ENCODE measurements at regions not wholly inside any gene's neighbourhood (a gene's known extent, or its start where the extent isn't known, plus 50 kb on each side); places are given as distances from the start of the nearest gene placed in this dataset.

DNA sequence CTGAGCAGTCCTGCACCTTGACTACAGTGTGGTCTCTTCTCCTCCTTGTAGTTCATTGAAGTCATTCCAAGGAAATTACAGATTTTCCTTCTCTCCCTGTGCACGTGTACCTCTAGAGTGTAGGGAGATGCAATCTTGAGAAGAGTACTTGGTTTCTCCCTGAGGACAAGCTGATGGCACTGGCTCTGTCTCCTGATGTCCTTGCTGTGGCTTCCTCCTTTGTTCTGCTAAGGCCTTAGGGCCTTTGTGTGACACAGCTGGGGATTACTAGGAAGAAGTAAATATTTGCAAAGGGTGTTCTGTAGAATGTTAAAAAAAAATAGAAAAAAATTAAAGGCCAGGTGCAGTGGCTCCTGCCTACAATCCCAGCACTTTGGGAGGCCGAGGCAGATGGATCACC, 66.2 kb upstream of the APOBEC4 start:
- H3K4me1 Mint-ChIP-seq: peaks cover 4 to 9% of the 10 kb centered on the region in 2 experiments; a peak in 3 of 4 replicates
- Histone ChIP-seq H2AFZ (ENCODE audit: low read length) (no peak overlapping the region), H3K9me3 (ENCODE audit: control insufficient read depth, low read depth, low read length) (no peaks in the 10 kb centered on the region), H4K5ac (ENCODE audit: insufficient read length, low read depth, low read length) (no peak overlapping the region), H4K91ac (ENCODE audit: insufficient read length, low read depth, low read length) (no peak overlapping the region), H2BK5ac (ENCODE audit: insufficient read length, low read length) (no peak overlapping the region), H3K79me2 (ENCODE audit: insufficient read depth, low read length) (no peaks in the 10 kb centered on the region), H3K18ac (ENCODE audit: insufficient read length, low read depth, low read length) (no peak overlapping the region), H2BK20ac (ENCODE audit: low read depth, low read length, poor library complexity, severe bottlenecking) (no peak overlapping the region), H2BK15ac (ENCODE audit: low read depth, low read length) (no peak overlapping the region), H3K14ac (ENCODE audit: insufficient read depth, low read length) (no peak overlapping the region), H2AK5ac (ENCODE audit: insufficient read length, low read length) (no peak overlapping the region), H3K4ac (ENCODE audit: low read depth, low read length) (no peak overlapping the region), H4K20me1 (ENCODE audit: control insufficient read depth, insufficient read depth, insufficient read length) (no peaks in the 10 kb centered on the region), H3K23me2 (ENCODE audit: insufficient read length, low read depth, low read length, poor library complexity, severe bottlenecking) (no peaks in the 10 kb centered on the region), H3K27me3 (ENCODE audit: insufficient read depth, low read length) (no peaks in the 10 kb centered on the region), H4K8ac (replicated peaks; ENCODE audit: insufficient read length, low read depth, low read length) (no peak overlapping the region), H2BK12ac (ENCODE audit: insufficient read length, low read depth, low read length) (no peak overlapping the region), H3K4me2 (ENCODE audit: insufficient read depth, insufficient read length, low read length) (no peak overlapping the region), H3K9ac (ENCODE audit: extremely low read depth, insufficient read length, low read length) (no peak overlapping the region), H3K79me1 (ENCODE audit: insufficient read depth, low read depth, low read length, poor library complexity, severe bottlenecking) (no peaks in the 10 kb centered on the region), H3K27ac (ENCODE audit: insufficient read length, low read depth, low read length) (no peak overlapping the region), H3K56ac (ENCODE audit: insufficient read length, low read depth, low read length) (no peak overlapping the region), H3K4me1 (ENCODE audit: insufficient read depth, low read length) (peaks cover 3% of the 10 kb centered on the region; the same call in 1 of the 2 replicates), H3K23ac (ENCODE audit: insufficient read length, low read depth, low read length) (no peak overlapping the region), H3T11ph (ENCODE audit: low read length) (no peak overlapping the region), H2BK120ac (ENCODE audit: low read depth, low read length, poor library complexity, severe bottlenecking) (no peak overlapping the region)
- H3K27me3 Mint-ChIP-seq (ENCODE audit: low read depth): no peaks in the 10 kb centered on the region
- no peak for DNase-seq
- H3K4me3 Mint-ChIP-seq: no peak overlapping the region
- no peaks in the 10 kb centered on the region for H3K9me3 Mint-ChIP-seq
- no peaks in the 10 kb centered on the region for H3K36me3 Mint-ChIP-seq (ENCODE audit: insufficient read depth in 1 of 3, low read depth in 3 of 3)
- WGBS (ENCODE audit: extremely low coverage, insufficient read length, low lambda C conversion rate): no CpG with 5 or more reads among the region's 2 CpGs
- H3K27ac Mint-ChIP-seq: peak overlapping the region in 2 of 3 experiments; percentile 82 to 86; a peak in 4 of 7 replicates
- TF ChIP-seq, protein P1, sequence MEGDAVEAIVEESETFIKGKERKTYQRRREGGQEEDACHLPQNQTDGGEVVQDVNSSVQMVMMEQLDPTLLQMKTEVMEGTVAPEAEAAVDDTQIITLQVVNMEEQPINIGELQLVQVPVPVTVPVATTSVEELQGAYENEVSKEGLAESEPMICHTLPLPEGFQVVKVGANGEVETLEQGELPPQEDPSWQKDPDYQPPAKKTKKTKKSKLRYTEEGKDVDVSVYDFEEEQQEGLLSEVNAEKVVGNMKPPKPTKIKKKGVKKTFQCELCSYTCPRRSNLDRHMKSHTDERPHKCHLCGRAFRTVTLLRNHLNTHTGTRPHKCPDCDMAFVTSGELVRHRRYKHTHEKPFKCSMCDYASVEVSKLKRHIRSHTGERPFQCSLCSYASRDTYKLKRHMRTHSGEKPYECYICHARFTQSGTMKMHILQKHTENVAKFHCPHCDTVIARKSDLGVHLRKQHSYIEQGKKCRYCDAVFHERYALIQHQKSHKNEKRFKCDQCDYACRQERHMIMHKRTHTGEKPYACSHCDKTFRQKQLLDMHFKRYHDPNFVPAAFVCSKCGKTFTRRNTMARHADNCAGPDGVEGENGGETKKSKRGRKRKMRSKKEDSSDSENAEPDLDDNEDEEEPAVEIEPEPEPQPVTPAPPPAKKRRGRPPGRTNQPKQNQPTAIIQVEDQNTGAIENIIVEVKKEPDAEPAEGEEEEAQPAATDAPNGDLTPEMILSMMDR (conservative IDR thresholded peaks at IDR 0.05): no peak
